ENCODE measurements at regions not wholly inside any gene's neighbourhood (a gene's known extent, or its start where the extent isn't known, plus 50 kb on each side); places are given as distances from the start of the nearest gene placed in this dataset.

DNA sequence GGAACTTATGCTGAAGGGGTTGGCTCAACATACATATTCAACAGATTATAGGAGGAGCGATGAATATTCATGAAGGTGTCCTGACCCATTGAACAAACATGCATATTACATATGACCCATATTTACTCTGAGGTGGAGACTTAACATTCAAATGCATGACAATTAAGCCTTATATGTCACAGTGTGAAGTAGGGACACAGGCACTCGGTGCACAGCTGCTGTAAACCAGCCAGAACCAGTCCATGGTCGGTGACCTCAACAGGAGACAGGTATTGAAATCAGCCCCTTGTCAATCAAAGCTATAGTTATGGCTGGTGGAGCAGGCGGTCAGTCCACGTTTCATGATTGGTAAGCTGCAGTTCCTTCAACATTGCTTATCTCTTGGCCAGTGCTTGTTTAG, 347.3 kb downstream of the THBS2 start:
- TF ChIP-seq GATA3 (IDR thresholded peaks at IDR 0.05; ENCODE audit: low read depth, low read length): no peak
- TF ChIP-seq GATA2 (IDR thresholded peaks at IDR 0.05; ENCODE audit: low read depth, low read length): no peak

Data from SH-SY5Y (cell line).